SHP77 (cell line): ENCODE measurements at regions not wholly inside any gene's neighbourhood (a gene's known extent, or its start where the extent isn't known, plus 50 kb on each side); places are given as distances from the start of the nearest gene placed in this dataset.
A peak's percentile ranks its signal among the peaks of the same experiment; 100 is the strongest.

Source experiments
- DNase-seq, 2 experiments: peaks; one replicate each; lab custom pipeline; 2025; lab: John Stamatoyannopoulos, UW

- no peak for DNase-seq
Observed at GRCh38 chr4:124469981-124470380, 242.6 kb downstream of the ANKRD50 start.

GRCh38 chr4:124478470-124478869, 234.1 kb downstream of the ANKRD50 start:
- DNase-seq = no peak

DNA sequence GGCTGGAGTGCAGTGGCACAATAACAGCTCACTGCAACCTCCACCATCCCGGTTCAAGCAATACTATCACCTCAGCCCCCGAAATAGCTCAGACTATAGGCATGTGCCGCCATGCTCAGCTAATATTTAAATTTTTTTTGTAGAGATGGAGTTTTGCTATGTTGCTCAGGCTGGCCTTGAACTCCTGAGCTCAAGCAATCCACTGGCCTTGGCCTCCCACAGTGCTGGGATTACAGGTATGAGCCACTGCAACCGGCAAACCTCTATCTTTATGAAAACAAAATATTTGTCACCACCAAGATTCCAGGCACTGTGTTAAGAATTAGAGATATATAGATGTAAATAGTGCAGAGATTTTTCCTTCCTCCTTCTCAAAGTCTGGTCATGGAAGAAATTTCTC, 232.5 kb downstream of the ANKRD50 start:
- no peak for DNase-seq

DNA sequence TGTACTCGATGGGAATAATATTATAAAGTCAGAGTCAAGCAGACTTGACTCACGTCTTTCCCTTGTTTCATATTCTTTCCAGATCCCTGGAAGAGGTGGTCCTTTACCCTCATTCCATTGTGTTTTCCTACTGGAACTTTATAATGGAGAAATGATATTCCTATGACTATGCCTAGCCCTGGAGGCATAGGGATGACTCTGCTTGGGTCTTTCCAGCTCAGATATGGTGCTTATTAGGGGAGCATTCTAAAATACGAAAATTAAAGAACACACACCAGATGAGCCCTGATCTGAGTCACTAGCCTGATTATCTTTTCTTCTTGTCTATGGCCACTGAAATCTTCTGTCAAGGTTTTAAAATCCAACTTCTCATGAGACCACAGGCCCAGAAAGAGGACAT, 231.4 kb downstream of the ANKRD50 start:
- DNase-seq = no peak

DNA sequence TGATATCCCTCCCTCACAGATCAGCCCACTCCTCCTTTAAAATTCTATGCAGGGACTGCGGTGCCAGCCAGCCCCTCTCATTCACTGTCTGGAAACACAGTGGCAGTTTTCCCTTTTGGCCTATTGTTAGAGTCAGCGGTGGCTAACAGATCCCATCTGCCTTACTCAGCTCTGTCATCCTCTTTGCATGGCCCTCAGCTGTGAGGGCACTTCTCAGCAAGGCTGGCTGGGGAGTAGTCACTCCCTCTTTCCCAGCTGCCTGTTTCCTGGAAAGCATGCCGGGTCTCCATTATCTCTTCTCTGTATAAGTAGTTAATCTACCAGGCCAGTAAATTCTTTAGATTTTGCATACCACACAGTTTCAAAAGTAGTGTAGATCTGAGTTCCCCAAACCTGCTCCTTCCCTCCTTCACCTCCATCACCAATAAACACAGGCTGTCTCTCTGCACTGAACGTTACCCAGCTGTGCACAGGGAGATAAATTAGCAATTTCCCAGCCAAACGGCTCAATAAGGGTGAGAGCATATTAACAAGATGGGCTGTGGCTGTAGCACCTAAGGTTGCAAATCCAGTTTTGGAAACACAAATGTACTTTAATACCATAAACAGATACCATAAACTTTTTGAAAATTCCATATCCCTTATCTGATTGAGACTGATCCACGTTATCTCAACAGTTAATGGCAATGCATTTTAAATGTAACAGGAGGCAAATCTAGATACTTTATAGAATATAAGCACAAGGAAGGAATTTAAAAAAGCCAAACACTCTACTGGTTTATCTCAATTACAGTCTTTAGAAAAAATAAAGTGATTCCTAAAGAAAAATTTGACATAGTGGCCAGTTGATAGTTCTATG, 229.3 kb downstream of the ANKRD50 start:
- peak; percentile 24 to 31 for DNase-seq

DNA sequence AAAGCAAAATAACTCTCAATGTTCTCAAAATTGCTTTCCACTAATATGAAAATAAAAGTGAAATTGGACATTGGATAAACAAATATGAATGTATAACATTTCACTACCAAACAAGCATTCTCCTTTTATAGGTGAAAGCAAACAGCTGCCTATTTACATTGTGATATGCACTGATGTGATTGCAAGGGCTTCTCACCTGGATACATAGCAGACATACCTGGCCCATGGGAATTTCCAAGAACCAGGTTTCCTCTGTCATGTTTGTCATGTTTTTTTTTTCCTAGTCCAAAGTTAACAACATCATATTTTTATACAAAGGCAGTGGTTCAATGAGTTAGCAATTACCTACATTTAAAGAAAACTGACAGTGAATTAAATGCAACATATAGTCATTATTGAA, 228.5 kb downstream of the ANKRD50 start:
- no peak for DNase-seq

GRCh38 chr4:124484940-124485339, 227.6 kb downstream of the ANKRD50 start:
- no peak for DNase-seq

DNA sequence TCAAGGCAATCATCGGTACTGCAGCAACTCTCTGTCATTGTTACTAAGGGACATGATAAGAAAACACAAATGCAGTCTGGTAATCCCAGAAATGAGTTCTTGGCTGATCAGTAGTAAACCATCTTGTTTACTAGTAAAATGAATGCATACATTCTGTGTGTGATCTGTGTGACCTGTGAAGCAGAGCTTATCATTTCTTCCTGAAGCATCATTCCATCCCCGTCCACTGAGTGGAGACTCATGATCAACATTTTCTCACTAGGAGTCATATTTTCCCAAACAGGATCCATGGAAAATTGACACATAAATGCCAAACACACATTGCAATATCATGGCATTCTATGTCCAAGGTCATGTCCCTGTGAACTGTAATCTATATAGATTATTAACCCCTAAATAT, 226.1 kb downstream of the ANKRD50 start:
- no peak for DNase-seq

DNA sequence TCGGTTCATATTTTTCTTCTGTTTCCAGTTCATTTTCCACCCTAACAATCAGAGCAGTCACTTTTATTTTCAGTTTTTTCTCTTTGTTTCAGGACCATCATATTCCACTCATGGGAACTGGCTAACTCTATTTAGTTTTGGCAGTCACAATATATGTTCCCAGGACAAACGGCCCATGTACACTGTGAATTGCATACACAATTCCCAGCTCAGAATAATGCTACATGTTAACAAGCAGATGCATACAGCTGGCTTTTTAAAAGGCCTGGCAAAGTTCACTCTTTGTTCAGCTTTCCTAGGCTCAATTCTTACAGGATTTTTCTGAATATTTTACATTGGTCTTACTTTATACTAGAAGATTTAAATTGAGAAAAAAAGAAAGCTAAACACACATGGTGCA, 224.9 kb downstream of the ANKRD50 start:
- no peak for DNase-seq

DNA sequence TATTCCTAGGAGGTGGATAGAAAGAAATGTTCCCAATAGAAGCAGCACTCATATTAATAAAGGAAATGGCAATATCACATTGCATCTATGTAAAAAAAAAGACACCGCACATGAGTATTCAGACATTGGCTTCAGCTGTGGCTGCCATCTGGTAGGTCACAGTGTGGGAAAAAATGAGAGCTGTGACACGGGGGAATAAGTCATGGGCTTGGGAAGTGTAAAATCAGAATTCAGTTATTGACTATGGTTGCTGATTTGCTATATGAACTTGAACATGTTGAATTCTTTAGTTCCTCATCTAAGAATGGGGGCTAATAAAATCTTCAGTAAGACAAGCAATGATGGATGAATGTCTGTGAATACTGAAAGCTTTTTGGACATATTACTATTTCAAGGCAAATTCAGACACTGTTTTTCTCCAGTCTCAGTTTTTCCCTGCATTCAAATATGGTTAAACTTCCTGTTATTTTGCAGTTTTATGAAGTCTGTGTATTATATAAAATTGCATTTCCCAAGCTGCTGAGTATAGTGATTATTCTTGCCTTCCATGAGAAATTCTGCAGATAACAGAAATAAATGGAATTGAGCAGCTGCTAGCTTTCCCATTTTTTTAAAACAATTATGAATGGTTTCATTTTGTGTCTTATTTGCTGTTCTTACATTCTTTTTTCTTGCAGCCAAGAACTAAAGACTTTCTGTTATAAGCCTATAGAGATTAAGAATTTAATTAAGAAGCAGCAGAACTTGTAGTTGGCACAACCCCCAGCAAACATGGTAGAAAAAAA, 221.0 kb downstream of the ANKRD50 start:
- no peak for DNase-seq

- no peak for DNase-seq
Observed at GRCh38 chr4:124499261-124499660, 213.3 kb downstream of the ANKRD50 start.

DNA sequence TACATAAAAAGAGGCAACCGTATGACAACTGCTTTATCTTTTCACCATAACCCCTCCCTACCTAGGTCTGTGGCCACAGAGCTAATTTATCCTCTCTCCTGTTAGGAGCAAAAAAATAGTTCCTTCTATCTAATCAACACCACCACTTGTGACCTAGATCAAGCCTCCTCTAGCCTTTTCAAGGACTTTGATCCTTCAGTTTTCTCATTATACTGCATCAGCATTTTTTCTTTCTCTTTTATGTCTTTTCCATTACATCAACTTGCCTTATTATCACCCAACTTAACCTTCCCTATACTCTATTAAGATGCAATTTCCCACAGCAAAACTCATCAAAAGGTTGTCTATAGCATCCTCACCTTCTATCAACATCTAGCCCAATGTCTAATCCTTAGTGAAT, 211.0 kb downstream of the ANKRD50 start:
- DNase-seq = no peak

DNA sequence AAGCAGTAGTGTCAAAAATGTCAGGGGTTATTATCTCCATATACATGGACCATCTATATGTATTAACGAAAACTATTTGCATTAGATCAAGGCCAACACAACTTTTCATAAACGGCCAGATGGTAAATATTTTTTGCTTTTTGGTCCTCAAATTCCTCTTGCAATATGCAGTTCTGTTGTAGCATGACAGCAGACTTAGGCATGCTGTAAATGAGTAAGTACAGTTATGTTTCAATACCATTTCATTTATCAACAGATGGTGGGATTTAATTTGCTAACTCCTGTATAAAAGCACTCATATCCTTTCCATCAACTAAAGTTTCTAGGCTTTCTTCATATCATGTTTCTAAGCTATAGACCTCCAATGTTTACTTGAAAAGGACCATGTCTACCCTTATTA, 208.1 kb downstream of the ANKRD50 start:
- no peak for DNase-seq

DNA sequence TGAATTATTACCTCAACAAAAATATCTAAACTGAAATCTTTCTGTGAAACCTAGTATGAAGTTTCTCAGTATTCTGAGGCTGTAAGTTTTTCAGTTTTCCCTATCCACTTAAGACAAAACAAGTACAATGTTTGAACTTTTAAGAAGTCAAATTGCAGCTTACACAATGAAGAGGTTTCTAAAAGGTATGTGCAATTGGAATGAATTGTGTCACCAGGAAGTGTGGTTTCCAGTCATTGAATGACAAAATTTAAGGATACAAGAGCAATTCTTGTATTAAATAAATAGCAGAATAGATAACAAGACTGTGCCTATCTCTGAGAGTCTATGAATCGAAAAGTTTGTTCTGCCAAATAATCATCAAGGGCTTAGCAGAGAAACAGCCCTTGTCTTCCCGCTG, 207.3 kb downstream of the ANKRD50 start:
- no peak for DNase-seq

DNA sequence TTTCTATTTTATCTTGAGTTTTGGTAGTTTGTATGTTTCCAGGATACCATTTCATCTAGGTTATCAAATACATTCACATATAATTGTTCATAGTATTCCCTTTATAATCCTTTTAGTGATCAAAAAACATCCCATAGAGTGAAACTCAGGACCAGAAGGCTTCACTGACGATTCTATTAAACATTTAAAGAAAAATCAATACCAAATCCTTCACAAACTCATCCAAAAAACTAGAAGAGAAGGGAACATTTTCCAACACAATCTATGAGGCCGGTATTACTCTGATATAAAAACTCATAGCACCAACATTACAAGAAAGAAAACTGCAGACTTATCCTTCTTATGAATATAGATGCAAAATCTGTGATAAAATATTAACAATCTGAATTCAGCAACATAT, 203.4 kb downstream of the ANKRD50 start:
- no peak for DNase-seq

DNA sequence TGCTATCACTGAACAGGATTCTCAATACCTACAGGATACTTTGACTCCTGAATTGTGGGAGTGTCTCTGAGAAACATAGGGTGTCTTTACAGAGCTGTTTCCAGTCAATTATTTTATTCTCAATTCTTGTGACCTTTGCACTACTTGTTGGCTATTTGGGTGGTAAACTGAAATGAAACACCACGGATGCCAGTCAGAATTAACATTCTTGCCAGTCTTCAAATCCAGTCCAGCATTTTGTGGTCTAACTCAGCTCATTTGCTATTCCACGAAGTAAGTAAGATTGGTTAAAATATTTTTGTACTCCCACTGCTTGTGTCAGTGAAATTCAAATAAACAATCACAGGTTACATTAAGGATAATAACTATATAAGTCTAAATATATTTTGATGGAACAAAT, 197.9 kb downstream of the ANKRD50 start:
- DNase-seq = no peak

DNA sequence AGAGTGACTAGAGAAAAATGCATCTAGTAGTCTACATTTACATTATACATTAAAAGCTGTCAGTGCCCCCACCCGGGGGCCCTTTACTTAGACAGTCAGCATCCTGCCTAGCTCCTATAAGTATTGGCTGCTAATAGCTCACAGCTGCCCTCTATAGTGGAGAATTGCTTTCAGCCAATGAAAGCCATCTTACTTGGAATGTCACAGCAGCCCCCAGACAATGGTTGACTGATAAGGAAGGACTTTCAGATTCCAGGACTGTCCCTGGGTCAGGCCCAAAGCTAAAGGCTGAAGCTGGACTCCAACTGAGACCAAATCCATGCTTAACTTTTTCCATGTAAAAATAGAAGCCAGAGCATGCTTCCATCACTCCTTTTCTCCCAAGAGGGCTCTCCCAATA, 196.9 kb downstream of the ANKRD50 start:
- no peak for DNase-seq

DNA sequence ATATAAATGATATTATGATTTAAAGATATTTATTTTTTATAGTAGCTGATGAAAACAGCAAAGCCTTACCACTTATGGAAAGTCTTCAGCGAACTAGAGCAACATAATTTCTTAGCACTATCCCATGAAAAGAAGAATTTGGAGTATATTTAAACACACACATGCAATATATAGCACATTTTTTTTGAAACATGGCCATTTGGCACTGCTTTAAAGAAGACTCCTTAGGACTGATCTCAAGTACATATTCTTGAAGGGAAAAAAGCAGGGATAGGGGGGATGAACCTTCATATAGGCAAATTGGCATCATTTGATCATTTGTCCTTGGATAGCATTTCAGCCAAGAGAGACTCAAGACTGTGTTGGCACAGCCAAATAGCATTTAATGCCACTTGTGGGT, 193.3 kb downstream of the ANKRD50 start:
- no peak for DNase-seq

GRCh38 chr4:124523816-124524215, 188.7 kb downstream of the ANKRD50 start:
- no peak for DNase-seq

DNA sequence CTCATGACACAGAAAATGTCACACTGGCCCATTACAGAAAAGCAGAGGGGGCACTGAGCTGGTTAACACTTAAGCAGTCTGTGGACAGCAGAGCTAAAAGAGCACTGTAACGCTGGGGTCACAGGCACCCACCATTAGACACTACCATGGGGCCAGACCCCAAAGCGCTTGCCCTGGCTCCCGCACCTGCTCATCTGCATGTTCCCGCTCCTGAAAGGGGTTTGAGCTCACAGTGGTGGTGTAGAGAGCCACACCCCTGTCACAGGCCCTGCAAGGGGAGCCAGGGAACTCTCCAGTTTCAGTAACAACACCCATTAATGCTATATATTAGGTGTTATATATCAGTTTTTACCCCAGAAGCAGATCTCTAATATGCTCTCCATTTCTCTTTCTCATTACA, 187.0 kb downstream of the ANKRD50 start:
- DNase-seq = no peak

GRCh38 chr4:124526331-124526730, 186.2 kb downstream of the ANKRD50 start:
- no peak for DNase-seq

GRCh38 chr4:124526769-124527168, 185.8 kb downstream of the ANKRD50 start:
- DNase-seq = no peak

DNA sequence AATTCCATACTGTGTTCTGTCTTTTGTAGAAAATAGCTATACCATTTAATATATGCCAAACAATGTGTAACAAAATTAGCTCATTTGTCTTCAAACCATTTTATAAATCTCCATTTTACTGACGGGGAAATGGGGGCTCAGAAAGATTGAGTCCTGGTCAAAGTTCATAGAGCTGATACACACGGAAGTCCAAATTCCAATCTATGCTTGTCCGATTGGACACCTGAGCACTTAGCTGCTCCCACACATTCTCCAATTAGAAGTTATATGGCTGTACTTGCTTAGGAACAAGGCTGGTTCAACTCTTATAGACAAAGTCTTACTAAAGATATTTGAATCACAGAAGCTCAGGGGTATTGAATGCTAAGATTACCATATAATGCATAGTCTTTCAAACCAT, 185.2 kb downstream of the ANKRD50 start:
- DNase-seq = no peak
